OCI-LY3 (cell line): ENCODE measurements at regions not wholly inside any gene's neighbourhood (a gene's known extent, or its start where the extent isn't known, plus 50 kb on each side); places are given as distances from the start of the nearest gene placed in this dataset.

ENCODE experiments used
- H2AFZ ChIP-seq: fragments of 200-600, 300-600 bp; shearing (Covaris generic); 2 replicates; pipeline ENCODE4 v1.6.0; 2014; ENCODE audit warnings: antibody characterized with exemption, low read depth, low read length
- H3K27ac ChIP-seq: fragments of 200-600, 300-600 bp; sonication (generic); 2 replicates; pipeline ENCODE4 v1.5.1; 2014; ENCODE audit warnings: mild to moderate bottlenecking, low read length, moderate library complexity, mixed read lengths
- H3K27me3 ChIP-seq: fragments of 200-600, 300-600 bp; sonication (generic); 2 replicates; pipeline ENCODE4 v1.6.1; 2014; ENCODE audit warnings: low read depth, low read length, mixed read lengths
- H3K36me3 ChIP-seq: fragments of 200-600, 300-600 bp; sonication (generic); replicated peaks from 2 replicates; pipeline ENCODE3; 2014; ENCODE audit warnings: low read depth, low read length, mixed read lengths
- H3K4me1 ChIP-seq: fragments of 300-600, 200-600 bp; sonication (generic); 2 replicates; pipeline ENCODE4 v1.6.1; 2014; ENCODE audit warnings: low read length, mixed read lengths
- H3K4me2 ChIP-seq: fragments of 200-600, 300-600 bp; sonication (generic); 2 replicates; pipeline ENCODE4 v1.6.1; 2014; ENCODE audit warnings: low read length, mixed read lengths
- H3K4me3 ChIP-seq: fragments of 300-600, 200-600 bp; sonication (generic); 2 replicates; pipeline ENCODE4 v1.5.1; 2014; ENCODE audit warnings: antibody characterized with exemption, mild to moderate bottlenecking, low read length, moderate library complexity
- H3K79me2 ChIP-seq: fragments of 300-600, 200-600 bp; shearing (Covaris generic); 2 replicates; pipeline ENCODE4 v1.6.1; 2014; ENCODE audit warnings: mild to moderate bottlenecking, low read length, mixed read lengths
- H3K9ac ChIP-seq: fragments of 300-600, 200-600 bp; shearing (Covaris generic); 2 replicates; pipeline ENCODE4 v1.6.0; 2014; ENCODE audit warnings: mild to moderate bottlenecking, low read length, moderate library complexity
- H3K9me3 ChIP-seq: fragments of 200-600, 300-600 bp; shearing (Covaris generic); 2 replicates; pipeline ENCODE4 v1.6.1; 2014; ENCODE audit warnings: low read length, mixed read lengths; ENCODE audit not compliant: insufficient read depth
- H4K20me1 ChIP-seq: fragments of 200-600, 300-600 bp; sonication (generic); 2 replicates; pipeline ENCODE4 v1.6.1; 2016; ENCODE audit warnings: low read length, mixed read lengths; ENCODE audit not compliant: insufficient read depth
- CTCF ChIP-seq: fragments of 200-600, 300-600 bp; sonication (generic); IDR thresholded peaks from 2 replicates; pipeline ENCODE4 v1.5.1; 2014; ENCODE audit warnings: antibody characterized with exemption, low read length, low read depth
- EZH2phosphoT487 ChIP-seq: fragments of 200-600 bp; shearing (Covaris generic); IDR thresholded peaks from 2 replicates; pipeline ENCODE4 v1.6.1; 2018; ENCODE audit warnings: antibody characterized with exemption, mixed run types, low read depth

GRCh38 chrX:3244955-3245354 lies 101.5 kb downstream of the MXRA5 start:
- no peaks in the 10 kb centered on the region for H3K27me3 ChIP-seq
- TF ChIP-seq CTCF (peak; percentile 37; the same call in 1 of the 2 replicates), EZH2phosphoT487 (no peak)
- H3K4me3 ChIP-seq = no peak overlapping the region
- H3K27ac ChIP-seq = no peak overlapping the region
- no peaks in the 10 kb centered on the region for H4K20me1 ChIP-seq
- H3K4me1 ChIP-seq = no peaks in the 10 kb centered on the region
- no peaks in the 10 kb centered on the region for H3K79me2 ChIP-seq
- no peak overlapping the region for H2AFZ ChIP-seq
- no peak overlapping the region for H3K4me2 ChIP-seq
- H3K36me3 ChIP-seq = no peaks in the 10 kb centered on the region
- no peaks in the 10 kb centered on the region for H3K9me3 ChIP-seq
- H3K9ac ChIP-seq = no peak overlapping the region

GRCh38 chrX:3244203-3244743 lies 102.2 kb downstream of the MXRA5 start:
- no peaks in the 10 kb centered on the region for H3K79me2 ChIP-seq
- no peaks in the 10 kb centered on the region for H3K9me3 ChIP-seq
- no peaks in the 10 kb centered on the region for H3K36me3 ChIP-seq
- TF ChIP-seq EZH2phosphoT487 (no peak), CTCF (no peak)
- H3K4me1 ChIP-seq = no peaks in the 10 kb centered on the region
- H4K20me1 ChIP-seq = no peaks in the 10 kb centered on the region
- H3K4me2 ChIP-seq = no peak overlapping the region
- no peak overlapping the region for H3K4me3 ChIP-seq
- H2AFZ ChIP-seq = no peak overlapping the region
- H3K9ac ChIP-seq = no peak overlapping the region
- H3K27me3 ChIP-seq = no peaks in the 10 kb centered on the region
- no peak overlapping the region for H3K27ac ChIP-seq

GRCh38 chrX:3232262-3232923 lies 114.1 kb downstream of the MXRA5 start:
- H3K4me3 ChIP-seq = no peak overlapping the region
- no peaks in the 10 kb centered on the region for H3K9me3 ChIP-seq
- no peak for TF ChIP-seq CTCF
- TF ChIP-seq EZH2phosphoT487 = no peak
- H3K27ac ChIP-seq = no peak overlapping the region
- H3K27me3 ChIP-seq = no peaks in the 10 kb centered on the region
- no peaks in the 10 kb centered on the region for H4K20me1 ChIP-seq
- no peaks in the 10 kb centered on the region for H3K4me1 ChIP-seq
- no peak overlapping the region for H2AFZ ChIP-seq
- no peak overlapping the region for H3K9ac ChIP-seq
- H3K4me2 ChIP-seq = no peak overlapping the region
- no peaks in the 10 kb centered on the region for H3K79me2 ChIP-seq
- H3K36me3 ChIP-seq = no peaks in the 10 kb centered on the region

GRCh38 chrX:3231766-3232165 lies 114.7 kb downstream of the MXRA5 start:
- H3K36me3 ChIP-seq = no peaks in the 10 kb centered on the region
- no peaks in the 10 kb centered on the region for H4K20me1 ChIP-seq
- no peaks in the 10 kb centered on the region for H3K79me2 ChIP-seq
- H3K9me3 ChIP-seq = no peaks in the 10 kb centered on the region
- no peaks in the 10 kb centered on the region for H3K4me1 ChIP-seq
- H3K4me3 ChIP-seq = no peak overlapping the region
- no peak for TF ChIP-seq CTCF
- no peak for TF ChIP-seq EZH2phosphoT487
- H2AFZ ChIP-seq = no peak overlapping the region
- H3K27me3 ChIP-seq = no peaks in the 10 kb centered on the region
- H3K27ac ChIP-seq = no peak overlapping the region
- no peak overlapping the region for H3K9ac ChIP-seq
- H3K4me2 ChIP-seq = no peak overlapping the region
